CD8-positive, alpha-beta memory T cell (primary cell): ENCODE measurements at regions not wholly inside any gene's neighbourhood (a gene's known extent, or its start where the extent isn't known, plus 50 kb on each side); places are given as distances from the start of the nearest gene placed in this dataset.

Experiments used
- CTCF ChIA-PET: fragments of 350-600 bp; sonication (Branson Sonifier 250); formaldehyde crosslinking; loops from one replicate; lab custom pipeline; 2021; ENCODE audit warnings: antibody characterized with exemption; lab: Charles Lee
- POLR2A ChIA-PET: fragments of 350-600 bp; sonication (Branson Sonifier 250); formaldehyde crosslinking; loops from one replicate; lab custom pipeline; 2021; ENCODE audit warnings: antibody characterized with exemption; lab: Charles Lee
- DNase-seq, 5 donors: peaks; one replicate each; pipeline versions ENCODE4 v3.0.0 to v3.0.0-alpha.2; 2020 to 2022; ENCODE audit warnings: mixed read lengths in 1 of 5
- H3K27ac ChIP-seq: one replicate; pipeline ENCODE4 v1.7.0; 2013; ENCODE audit warnings: low read depth, mild to moderate bottlenecking, low read length, moderate library complexity
- H3K27me3 ChIP-seq: 2 replicates; pipeline ENCODE4 v1.7.0; 2013; ENCODE audit warnings: low read length, mild to moderate bottlenecking; ENCODE audit not compliant: insufficient read depth, poor library complexity, severe bottlenecking
- H3K36me3 ChIP-seq: 2 replicates; pipeline ENCODE4 v1.7.0; 2013; ENCODE audit warnings: mild to moderate bottlenecking, low read length, moderate library complexity; ENCODE audit not compliant: insufficient read depth
- H3K4me1 ChIP-seq: 2 replicates; pipeline ENCODE4 v1.7.0; 2013; ENCODE audit warnings: mild to moderate bottlenecking, low read length, moderate library complexity; ENCODE audit not compliant: insufficient read depth
- H3K4me3 ChIP-seq: 2 replicates; pipeline ENCODE4 v1.7.0; 2013; ENCODE audit warnings: mild to moderate bottlenecking, low read length
- H3K9me3 ChIP-seq: 2 replicates; pipeline ENCODE4 v1.7.0; 2013; ENCODE audit warnings: mild to moderate bottlenecking, low read length
- H3K27ac Mint-ChIP-seq, 8 donors: one replicate each; pipeline ENCODE4 v1.8.0; 2020 to 2021; ENCODE audit warnings: mixed read lengths in 8 of 8, mild to moderate bottlenecking in 6 of 8, inconsistent platforms in 3 of 8, moderate library complexity in 3 of 8
- H3K27me3 Mint-ChIP-seq, 2 donors: one replicate each; pipeline ENCODE4 v1.8.0; 2020 to 2021; ENCODE audit warnings: mixed read lengths in 2 of 2, mild to moderate bottlenecking in 1 of 2, moderate library complexity in 1 of 2
- H3K36me3 Mint-ChIP-seq, 3 donors: one replicate each; pipeline ENCODE4 v1.8.0; 2020 to 2021; ENCODE audit warnings: mixed read lengths in 3 of 3, inconsistent platforms in 1 of 3, mild to moderate bottlenecking in 1 of 3
- H3K4me1 Mint-ChIP-seq, 3 donors: one replicate each; pipeline ENCODE4 v1.8.0; 2020 to 2021; ENCODE audit warnings: mixed read lengths in 3 of 3, inconsistent platforms in 1 of 3, mild to moderate bottlenecking in 1 of 3
- H3K4me3 Mint-ChIP-seq, 7 donors: one replicate each; pipeline ENCODE4 v1.8.0; 2020 to 2021; ENCODE audit warnings: mixed read lengths in 7 of 7, mild to moderate bottlenecking in 6 of 7, moderate library complexity in 4 of 7, inconsistent platforms in 2 of 7
- H3K9me3 Mint-ChIP-seq, 5 donors: one replicate each; pipeline ENCODE4 v1.8.0; 2020 to 2022; ENCODE audit warnings: mixed read lengths in 5 of 5, mild to moderate bottlenecking in 3 of 5, moderate library complexity in 2 of 5, inconsistent platforms in 1 of 5

DNA sequence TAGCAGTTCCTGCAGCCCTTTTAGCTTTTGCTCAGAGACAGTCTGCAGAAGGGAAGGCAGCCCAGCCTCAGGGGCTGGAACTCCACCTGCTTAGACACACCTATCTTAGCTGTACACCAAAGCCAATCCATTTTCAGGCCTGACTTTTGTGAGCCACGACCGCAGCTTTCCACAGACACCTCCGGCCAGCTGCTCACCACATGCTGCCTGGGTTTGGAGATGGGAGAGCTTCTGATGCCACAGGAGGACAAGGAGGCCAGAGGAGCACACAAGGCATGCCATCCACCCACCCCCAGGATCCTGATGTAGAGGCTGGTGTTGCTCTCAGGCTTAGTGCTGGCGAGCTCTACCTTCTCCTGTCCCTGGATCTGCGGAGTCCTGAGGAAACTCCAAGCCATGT, 141.8 kb upstream of the NALF2 start:
- Histone ChIP-seq H3K4me1 (no peaks in the 10 kb centered on the region), H3K27me3 (no peaks in the 10 kb centered on the region), H3K4me3 (no peak overlapping the region), H3K27ac (no peak overlapping the region), H3K9me3 (no peaks in the 10 kb centered on the region), H3K36me3 (no peaks in the 10 kb centered on the region)
- Mint-ChIP-seq H3K9me3 (peaks cover 0 to 2% (median 0%) of the 10 kb centered on the region in 5 donors), H3K36me3 (no peaks in the 10 kb centered on the region), H3K27me3 (peaks cover 0 to 3% of the 10 kb centered on the region in 2 donors), H3K4me3 (no peak overlapping the region), H3K4me1 (no peaks in the 10 kb centered on the region), H3K27ac (no peak overlapping the region)
- ChIA-PET POLR2A (no interaction called here), CTCF (no interaction called here)
- no peak for DNase-seq

DNA sequence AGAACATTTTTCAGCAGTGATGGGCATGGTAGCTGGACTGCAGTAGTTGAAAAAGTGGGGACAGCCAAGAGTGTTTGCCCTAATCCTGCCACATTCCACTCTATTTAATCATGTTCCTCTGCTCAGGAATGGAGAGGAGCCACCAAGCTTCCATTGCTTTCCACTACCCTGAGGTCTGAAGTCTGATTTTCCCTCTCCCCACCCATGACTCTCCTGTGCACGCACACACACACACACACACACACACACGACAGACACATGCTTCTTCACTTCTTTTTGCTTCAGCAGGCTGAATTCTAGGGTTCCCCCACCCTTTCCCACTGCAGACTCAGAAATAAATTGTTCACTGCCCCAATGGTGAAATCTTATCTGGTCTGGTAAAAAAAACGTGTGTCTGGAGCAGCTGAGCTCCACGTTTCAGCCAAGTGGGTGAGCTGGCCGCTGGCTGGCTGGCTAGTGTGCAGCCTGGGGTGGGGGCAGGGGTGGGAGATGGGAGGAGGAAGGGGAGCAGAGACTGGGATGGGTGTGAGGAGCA, 142.7 kb upstream of the NALF2 start:
- no peak overlapping the region for H3K4me3 ChIP-seq
- H3K36me3 ChIP-seq = no peaks in the 10 kb centered on the region
- H3K9me3 Mint-ChIP-seq = peaks cover 0 to 2% (median 0%) of the 10 kb centered on the region in 5 donors
- no peak overlapping the region for H3K27ac Mint-ChIP-seq
- no peaks in the 10 kb centered on the region for H3K9me3 ChIP-seq
- DNase-seq = no peak
- H3K27me3 Mint-ChIP-seq = peaks cover 0 to 5% of the 10 kb centered on the region in 2 donors
- ChIA-PET CTCF (no interaction called here), POLR2A (no interaction called here)
- no peak overlapping the region for H3K27ac ChIP-seq
- H3K27me3 ChIP-seq = no peaks in the 10 kb centered on the region
- H3K36me3 Mint-ChIP-seq = no peaks in the 10 kb centered on the region
- no peak overlapping the region for H3K4me3 Mint-ChIP-seq
- no peaks in the 10 kb centered on the region for H3K4me1 Mint-ChIP-seq
- no peaks in the 10 kb centered on the region for H3K4me1 ChIP-seq

DNA sequence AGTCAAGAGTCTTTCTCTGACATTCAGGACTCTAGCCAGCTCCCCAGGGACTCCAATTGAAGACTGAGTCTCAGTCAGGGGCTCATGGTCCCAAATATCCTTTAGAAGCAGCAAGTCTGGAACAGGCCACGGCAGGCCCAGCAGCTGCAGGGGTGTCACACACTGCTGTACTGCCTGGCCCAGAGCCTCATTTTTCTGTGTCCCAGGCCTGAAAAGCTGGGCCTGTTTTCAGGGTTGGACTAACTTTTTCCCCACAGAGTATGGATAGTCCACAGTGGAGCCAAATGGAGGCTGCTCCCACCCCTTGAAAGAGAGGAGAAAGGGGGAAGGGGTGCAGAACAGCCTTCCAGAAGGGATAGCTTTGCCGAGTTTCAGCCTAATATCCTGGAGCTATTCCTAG, 146.8 kb upstream of the NALF2 start:
- Histone ChIP-seq H3K4me1 (no peaks in the 10 kb centered on the region), H3K9me3 (no peaks in the 10 kb centered on the region), H3K36me3 (no peaks in the 10 kb centered on the region), H3K4me3 (no peak overlapping the region), H3K27me3 (no peaks in the 10 kb centered on the region), H3K27ac (no peak overlapping the region)
- no peak overlapping the region for H3K4me3 Mint-ChIP-seq
- H3K9me3 Mint-ChIP-seq = peaks cover 0 to 13% (median 5%) of the 10 kb centered on the region in 5 donors
- H3K27ac Mint-ChIP-seq = no peak overlapping the region
- H3K36me3 Mint-ChIP-seq = no peaks in the 10 kb centered on the region
- H3K27me3 Mint-ChIP-seq = peaks cover 0 to 11% of the 10 kb centered on the region in 2 donors
- H3K4me1 Mint-ChIP-seq = no peaks in the 10 kb centered on the region
- ChIA-PET POLR2A (no interaction called here), CTCF (no interaction called here)
- no peak for DNase-seq

DNA sequence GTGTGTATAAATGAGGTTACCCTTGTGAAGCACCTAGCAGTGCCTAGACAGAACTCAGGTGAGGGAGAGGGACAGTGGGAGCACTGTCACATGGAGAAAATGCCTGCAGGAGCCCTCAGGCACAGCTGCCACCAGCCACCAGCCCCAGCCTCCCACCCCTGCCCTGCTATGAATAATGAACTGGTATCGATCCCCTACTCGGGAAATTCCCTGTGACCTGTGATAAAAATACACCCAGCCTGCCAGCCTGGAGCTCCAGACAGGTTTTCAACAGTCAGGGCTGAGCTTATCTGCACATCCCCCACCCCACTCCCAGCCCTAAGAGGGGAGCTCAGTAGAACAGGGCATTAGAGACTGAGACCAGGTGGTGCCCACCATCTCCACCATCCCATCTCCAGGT, 159.6 kb upstream of the PJA1 start:
- no peak overlapping the region for H3K4me3 ChIP-seq

DNA sequence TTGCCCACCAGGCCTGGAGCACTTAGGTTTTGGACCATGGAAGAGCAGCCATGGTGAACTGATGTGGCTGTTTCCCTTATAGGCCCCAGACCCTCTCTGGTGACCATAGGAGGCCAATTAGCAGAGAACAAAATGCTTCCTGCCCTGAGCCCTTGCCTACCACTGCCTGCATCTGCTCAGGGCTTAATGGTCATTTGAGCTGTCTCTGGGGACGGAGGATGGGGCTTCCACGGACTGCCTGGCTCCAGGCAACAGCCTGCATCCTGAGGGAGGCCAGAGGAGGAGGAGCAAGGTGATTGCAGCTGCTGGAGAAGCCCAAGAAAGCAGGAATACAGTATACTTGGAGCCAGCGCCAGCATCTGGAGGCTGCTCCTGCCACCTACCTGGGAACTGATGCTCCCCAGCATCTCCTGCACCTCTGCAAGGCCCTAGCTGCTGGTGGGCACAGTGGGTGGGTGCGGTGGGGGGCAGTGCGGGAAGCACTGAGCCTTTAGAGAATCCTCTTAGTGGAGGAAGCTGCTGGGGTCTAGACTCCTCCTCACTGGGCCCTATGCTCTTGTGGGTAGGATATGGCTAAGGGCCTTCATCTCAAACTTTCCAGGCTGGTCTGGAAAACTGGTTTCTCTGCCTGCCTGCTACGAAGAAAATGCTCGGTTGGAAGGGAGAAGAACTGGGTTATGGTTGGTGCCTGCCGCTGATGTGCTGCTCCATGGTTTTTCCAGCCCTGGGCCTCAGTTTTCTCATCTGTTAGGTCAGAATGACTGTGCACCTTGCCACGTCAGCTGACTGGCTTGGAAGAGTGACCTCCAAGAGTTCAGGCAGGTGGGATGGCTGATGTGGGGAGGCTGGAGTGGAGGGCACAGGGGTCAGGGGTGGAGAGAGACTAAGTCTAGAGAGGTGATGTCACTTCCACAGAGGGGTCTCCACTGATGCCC, 158.8 kb upstream of the PJA1 start:
- Mint-ChIP-seq H3K4me3 (no peak overlapping the region), H3K27me3 (peaks cover 0 to 2% of the 10 kb centered on the region in 2 donors), H3K36me3 (no peaks in the 10 kb centered on the region), H3K9me3 (no peaks in the 10 kb centered on the region), H3K27ac (no peak overlapping the region), H3K4me1 (no peaks in the 10 kb centered on the region)
- H3K9me3 ChIP-seq = no peaks in the 10 kb centered on the region
- DNase-seq = no peak
- ChIA-PET CTCF (no interaction called here), POLR2A (no interaction called here)
- H3K4me3 ChIP-seq = no peak overlapping the region
- H3K36me3 ChIP-seq = no peaks in the 10 kb centered on the region
- H3K27ac ChIP-seq = no peak overlapping the region
- H3K4me1 ChIP-seq = no peaks in the 10 kb centered on the region
- no peaks in the 10 kb centered on the region for H3K27me3 ChIP-seq

More for the DNA sequence above, 159.6 kb upstream of the PJA1 start:
- no peaks in the 10 kb centered on the region for H3K4me1 ChIP-seq
- Mint-ChIP-seq H3K27ac (no peak overlapping the region), H3K4me3 (no peak overlapping the region), H3K9me3 (peaks cover 0 to 2% (median 0%) of the 10 kb centered on the region in 5 donors), H3K36me3 (no peaks in the 10 kb centered on the region), H3K27me3 (no peaks in the 10 kb centered on the region), H3K4me1 (no peaks in the 10 kb centered on the region)
- H3K27me3 ChIP-seq = no peaks in the 10 kb centered on the region
- no peaks in the 10 kb centered on the region for H3K9me3 ChIP-seq
- ChIA-PET POLR2A (no interaction called here), CTCF (no interaction called here)
- DNase-seq = no peak
- H3K27ac ChIP-seq = no peak overlapping the region
- H3K36me3 ChIP-seq = no peaks in the 10 kb centered on the region

DNA sequence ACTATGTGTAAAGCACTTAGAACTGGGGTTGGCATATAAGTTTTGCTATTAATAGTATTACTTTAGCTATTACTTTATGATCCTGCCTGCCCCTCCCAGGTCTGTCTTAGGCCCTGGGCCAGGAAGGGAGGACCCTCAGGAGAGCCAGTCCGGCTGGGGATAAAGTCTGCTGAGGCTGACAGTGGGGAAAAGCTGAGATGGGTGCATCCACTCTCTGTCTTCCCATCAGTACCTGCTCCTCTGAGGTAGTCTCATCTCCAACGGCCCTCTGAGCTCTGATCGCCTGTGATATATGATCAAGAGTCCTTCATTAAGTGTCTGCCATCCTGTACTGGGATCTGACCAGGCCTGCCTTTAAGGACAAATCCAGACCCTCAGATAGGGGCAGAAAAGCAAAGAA, 156.5 kb upstream of the PJA1 start:
- Mint-ChIP-seq H3K4me1 (no peaks in the 10 kb centered on the region), H3K9me3 (no peaks in the 10 kb centered on the region), H3K4me3 (no peak overlapping the region), H3K27me3 (peaks cover 0 to 6% of the 10 kb centered on the region in 2 donors), H3K36me3 (no peaks in the 10 kb centered on the region), H3K27ac (no peak overlapping the region)
- Histone ChIP-seq H3K27ac (no peak overlapping the region), H3K36me3 (no peaks in the 10 kb centered on the region), H3K4me3 (no peak overlapping the region), H3K4me1 (no peaks in the 10 kb centered on the region), H3K9me3 (no peaks in the 10 kb centered on the region), H3K27me3 (no peaks in the 10 kb centered on the region)
- POLR2A ChIA-PET = no interaction called here
- CTCF ChIA-PET = no interaction called here
- DNase-seq = no peak

DNA sequence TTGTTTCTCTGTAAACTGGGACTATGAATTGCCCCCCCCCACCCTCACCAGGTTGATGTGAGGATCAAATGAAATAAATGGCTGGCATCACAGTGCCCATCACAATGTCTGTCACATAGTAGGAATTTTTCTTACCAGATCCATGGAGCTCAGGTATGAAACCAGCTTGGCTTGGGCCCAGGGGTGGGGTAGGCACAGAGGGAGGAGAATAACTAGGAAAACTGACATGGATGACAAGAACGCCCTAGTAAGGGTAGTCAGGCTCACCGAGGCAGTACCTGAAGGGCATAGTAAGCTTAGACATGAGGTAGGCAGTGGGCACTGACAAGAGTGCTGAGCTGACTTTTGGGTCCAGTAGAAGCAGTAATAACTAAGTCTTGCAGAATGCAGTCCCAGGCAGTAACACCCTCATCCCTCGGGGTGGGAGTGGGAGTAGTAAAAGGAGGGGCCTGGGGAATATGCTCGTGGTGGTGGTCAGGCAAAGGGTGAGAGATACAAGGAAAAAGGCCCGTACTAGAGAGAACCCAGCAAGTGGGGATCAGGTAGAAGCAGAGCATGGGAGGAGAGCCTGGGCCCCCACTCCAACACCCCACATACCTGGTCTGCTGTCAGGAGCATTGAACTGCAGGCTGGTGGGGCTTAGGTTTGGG, 155.9 kb upstream of the PJA1 start:
- Histone ChIP-seq H3K36me3 (no peaks in the 10 kb centered on the region), H3K27me3 (no peaks in the 10 kb centered on the region), H3K4me1 (no peaks in the 10 kb centered on the region), H3K9me3 (no peaks in the 10 kb centered on the region), H3K4me3 (no peak overlapping the region), H3K27ac (no peak overlapping the region)
- H3K27me3 Mint-ChIP-seq = peaks cover 0 to 7% of the 10 kb centered on the region in 2 donors
- POLR2A ChIA-PET = no interaction called here
- CTCF ChIA-PET = no interaction called here
- H3K27ac Mint-ChIP-seq = no peak overlapping the region
- no peak for DNase-seq
- no peaks in the 10 kb centered on the region for H3K9me3 Mint-ChIP-seq
- no peaks in the 10 kb centered on the region for H3K36me3 Mint-ChIP-seq
- H3K4me1 Mint-ChIP-seq = no peaks in the 10 kb centered on the region
- no peak overlapping the region for H3K4me3 Mint-ChIP-seq

DNA sequence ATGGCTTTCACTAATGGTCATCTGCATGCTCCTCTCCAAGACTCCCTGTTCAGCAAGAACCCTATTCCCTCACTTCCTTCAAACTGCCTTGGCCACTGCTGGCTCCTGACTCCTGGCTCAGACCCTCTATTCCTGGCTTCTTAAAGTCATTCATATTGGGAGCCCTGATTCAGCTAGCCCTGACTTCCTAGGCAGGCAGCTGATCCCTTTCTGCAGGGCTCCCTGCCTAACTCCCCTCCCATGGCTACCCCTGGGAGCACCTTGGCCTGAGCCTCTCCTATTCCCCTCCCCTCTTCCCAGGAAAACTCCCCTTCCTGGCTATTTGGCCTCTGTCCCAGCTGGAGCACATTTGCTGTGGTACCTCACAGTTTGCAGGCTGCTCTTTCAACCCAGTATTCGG, 154.9 kb upstream of the PJA1 start:
- H3K4me3 Mint-ChIP-seq = no peak overlapping the region
- POLR2A ChIA-PET = no interaction called here
- peaks cover 0 to 7% of the 10 kb centered on the region in 2 donors for H3K27me3 Mint-ChIP-seq
- H3K4me3 ChIP-seq = no peak overlapping the region
- no peaks in the 10 kb centered on the region for H3K4me1 Mint-ChIP-seq
- no peaks in the 10 kb centered on the region for H3K36me3 ChIP-seq
- H3K27ac ChIP-seq = no peak overlapping the region
- no peaks in the 10 kb centered on the region for H3K4me1 ChIP-seq
- no peaks in the 10 kb centered on the region for H3K9me3 Mint-ChIP-seq
- no peaks in the 10 kb centered on the region for H3K27me3 ChIP-seq
- no peaks in the 10 kb centered on the region for H3K36me3 Mint-ChIP-seq
- no peak for DNase-seq
- CTCF ChIA-PET = no interaction called here
- no peaks in the 10 kb centered on the region for H3K9me3 ChIP-seq
- no peak overlapping the region for H3K27ac Mint-ChIP-seq
